HUES48 (cell line): ENCODE measurements at regions not wholly inside any gene's neighbourhood (a gene's known extent, or its start where the extent isn't known, plus 50 kb on each side); places are given as distances from the start of the nearest gene placed in this dataset.

ENCODE experiments used
- H3K27ac ChIP-seq: one replicate; pipeline ENCODE4 v1.7.0; 2013; ENCODE audit warnings: low read depth, low read length, inconsistent platforms
- H3K27me3 ChIP-seq: 2 replicates; pipeline ENCODE4 v1.6.1; 2013; ENCODE audit warnings: mild to moderate bottlenecking, low read length; ENCODE audit not compliant: control insufficient read depth, insufficient read depth
- H3K36me3 ChIP-seq: 2 replicates; pipeline ENCODE4 v1.6.1; 2013; ENCODE audit warnings: low read length; ENCODE audit not compliant: control insufficient read depth, insufficient read depth
- H3K4me1 ChIP-seq: 2 replicates; pipeline ENCODE4 v1.6.1; 2013; ENCODE audit warnings: mild to moderate bottlenecking, low read length; ENCODE audit not compliant: control insufficient read depth, insufficient read depth
- H3K4me3 ChIP-seq: 2 replicates; pipeline ENCODE4 v1.5.1; 2013; ENCODE audit warnings: mild to moderate bottlenecking, low read depth, low read length
- H3K9ac ChIP-seq: 2 replicates; pipeline ENCODE4 v1.6.1; 2013; ENCODE audit warnings: mild to moderate bottlenecking, low read depth, low read length, moderate library complexity
- H3K9me3 ChIP-seq: 2 replicates; pipeline ENCODE4 v1.6.1; 2013; ENCODE audit warnings: low read length; ENCODE audit not compliant: control insufficient read depth, insufficient read depth

DNA sequence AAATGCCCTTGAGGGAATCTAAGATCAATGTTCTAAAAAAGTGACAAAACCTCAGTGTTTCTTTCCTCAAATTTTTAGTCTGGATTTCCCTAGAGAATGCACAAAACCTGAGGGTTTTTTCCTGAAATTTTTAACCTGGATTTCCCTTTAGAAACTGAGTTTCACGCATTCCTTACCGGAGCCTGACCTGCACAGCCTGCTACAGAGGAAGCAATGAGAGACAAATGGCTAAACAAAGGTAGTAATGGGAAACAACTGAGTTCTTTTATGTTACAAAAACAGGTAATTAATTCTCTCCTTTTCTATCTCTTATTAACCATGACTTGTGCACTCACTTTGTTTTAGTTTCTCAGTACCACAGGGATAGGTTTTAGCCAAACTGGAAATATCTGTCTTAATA is 281.7 kb upstream of the NT5E start:
- no peak overlapping the region for H3K4me3 ChIP-seq
- no peak overlapping the region for H3K27ac ChIP-seq
- H3K4me1 ChIP-seq, result peaks cover 9% of the 10 kb centered on the region; the same call in 1 of the 2 replicates
- no peaks in the 10 kb centered on the region for H3K36me3 ChIP-seq
- no peaks in the 10 kb centered on the region for H3K9me3 ChIP-seq
- no peak overlapping the region for H3K9ac ChIP-seq
- no peaks in the 10 kb centered on the region for H3K27me3 ChIP-seq

DNA sequence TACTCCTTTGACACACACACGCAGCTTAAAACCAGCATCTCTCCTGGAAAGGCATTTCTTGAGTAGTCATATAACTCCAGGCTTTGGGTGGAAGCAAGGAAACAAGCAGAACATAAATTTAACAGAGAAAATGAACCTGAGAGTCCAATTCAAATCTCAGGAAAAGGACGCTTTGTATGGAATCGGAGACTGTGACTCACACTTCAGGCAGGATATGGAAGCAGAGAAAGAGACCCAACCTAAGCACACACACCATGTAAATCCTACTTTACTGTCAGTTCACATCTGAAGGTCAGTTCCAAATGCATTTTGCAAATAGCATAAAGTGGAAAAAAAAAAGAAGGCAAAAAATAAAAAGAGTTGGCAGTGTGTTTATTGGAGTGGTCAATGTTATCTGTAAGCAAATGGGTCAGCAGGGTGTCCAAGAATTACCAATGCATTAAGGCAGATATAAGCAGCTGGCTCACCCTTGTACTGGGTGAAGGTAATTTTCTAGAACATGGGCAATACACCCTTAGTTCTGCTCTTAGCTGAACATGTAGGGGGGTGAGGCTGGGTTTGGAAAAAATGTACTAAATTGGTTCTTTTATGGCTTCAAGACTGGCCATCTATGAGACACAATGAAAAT is 283.7 kb upstream of the NT5E start:
- no peak overlapping the region for H3K9ac ChIP-seq

DNA sequence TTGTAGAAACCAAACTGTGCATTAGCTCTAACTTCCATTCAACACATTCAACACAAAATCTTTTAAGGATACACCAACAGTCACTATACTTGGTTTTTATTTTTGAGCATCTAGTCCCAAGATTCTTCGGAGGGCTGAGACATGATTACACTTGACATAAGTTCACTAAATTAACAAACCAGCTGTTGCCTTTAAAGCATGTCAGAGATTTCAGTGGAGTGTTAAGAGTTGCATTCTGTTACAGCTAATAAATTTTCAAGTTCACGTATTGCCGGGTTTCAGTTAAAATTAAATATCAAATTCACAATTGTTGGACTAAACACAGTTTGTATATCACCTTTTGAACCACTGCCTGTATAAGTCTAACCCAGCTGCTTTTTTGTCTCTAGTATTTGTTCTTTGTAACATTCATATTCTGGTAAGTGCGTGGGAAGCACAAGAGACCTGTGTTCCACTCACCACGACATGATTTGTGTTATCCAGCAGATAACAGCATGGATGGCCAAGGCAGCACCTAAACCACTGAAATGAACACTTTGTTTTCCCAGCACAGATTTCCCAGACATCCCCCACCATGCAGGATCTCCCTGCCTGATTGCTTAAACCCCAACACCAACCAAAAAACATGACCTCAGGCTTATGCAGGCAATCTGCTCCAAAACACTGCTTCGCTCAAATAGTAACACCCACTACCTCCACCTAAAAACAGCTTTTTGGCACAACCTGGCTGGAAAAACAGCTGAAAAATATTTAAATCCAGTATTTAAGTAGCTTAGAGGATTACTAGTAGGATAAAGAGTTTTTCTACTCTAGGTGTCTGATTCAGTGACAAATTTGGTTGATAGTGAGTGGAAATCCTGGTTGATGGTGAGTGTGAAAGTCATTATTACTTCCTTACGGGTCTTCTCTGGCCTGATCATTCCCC is 286.5 kb upstream of the NT5E start:
- no peak overlapping the region for H3K4me3 ChIP-seq
- H3K27me3 ChIP-seq, result no peaks in the 10 kb centered on the region
- H3K4me1 ChIP-seq, result peaks cover 6% of the 10 kb centered on the region; the same call in 1 of the 2 replicates
- no peaks in the 10 kb centered on the region for H3K36me3 ChIP-seq
- H3K9me3 ChIP-seq, result no peaks in the 10 kb centered on the region
- no peak overlapping the region for H3K9ac ChIP-seq
- no peak overlapping the region for H3K27ac ChIP-seq

More for the DNA sequence above, 283.7 kb upstream of the NT5E start:
- Histone ChIP-seq H3K36me3 (no peaks in the 10 kb centered on the region), H3K9me3 (no peaks in the 10 kb centered on the region), H3K27ac (no peak overlapping the region), H3K4me1 (peaks cover 9% of the 10 kb centered on the region; the same call in 1 of the 2 replicates), H3K27me3 (no peaks in the 10 kb centered on the region), H3K4me3 (no peak overlapping the region)

DNA sequence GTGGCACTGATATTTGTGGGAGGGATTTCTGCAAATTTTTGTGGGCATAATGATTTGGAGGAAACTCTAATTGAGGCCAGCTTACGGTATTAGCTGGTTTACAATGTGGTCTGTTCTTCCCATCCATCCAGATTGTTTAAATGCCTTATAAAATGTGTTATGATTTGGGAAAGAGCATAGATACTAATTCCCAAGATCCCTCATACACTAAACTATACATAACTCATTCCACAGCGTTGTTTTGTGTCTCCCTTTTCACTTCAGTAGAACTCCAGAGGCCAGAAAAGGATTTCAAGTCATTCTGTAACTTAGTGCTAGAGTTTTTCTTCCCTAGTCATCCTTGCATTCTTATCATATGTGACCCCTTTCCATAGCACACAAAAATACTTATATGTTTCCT is 292.6 kb upstream of the NT5E start:
- Histone ChIP-seq H3K4me3 (no peak overlapping the region), H3K36me3 (no peaks in the 10 kb centered on the region), H3K9ac (no peak overlapping the region), H3K27ac (no peak overlapping the region), H3K4me1 (no peaks in the 10 kb centered on the region), H3K9me3 (no peaks in the 10 kb centered on the region), H3K27me3 (no peaks in the 10 kb centered on the region)

DNA sequence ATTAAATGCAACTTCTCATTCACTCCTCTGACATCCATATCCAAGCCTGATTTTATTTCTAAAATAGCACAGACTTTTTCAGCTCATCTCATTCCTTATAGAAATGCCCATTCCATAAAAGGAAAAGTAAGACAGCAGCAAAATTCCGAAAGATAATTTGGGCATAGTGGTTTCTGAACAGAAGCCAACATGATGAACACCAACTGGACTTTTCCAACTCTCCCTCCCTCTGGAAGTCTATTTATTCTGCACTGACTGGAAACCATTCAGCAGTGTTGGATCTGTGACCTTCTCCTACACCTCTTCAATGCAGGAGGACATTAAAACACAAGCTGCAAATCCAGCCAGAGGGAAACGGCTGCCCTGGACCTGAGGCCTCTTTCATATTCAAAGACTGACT is 306.2 kb upstream of the NT5E start:
- Histone ChIP-seq H3K9me3 (no peaks in the 10 kb centered on the region), H3K36me3 (no peaks in the 10 kb centered on the region), H3K4me3 (no peak overlapping the region), H3K9ac (no peak overlapping the region), H3K27me3 (no peaks in the 10 kb centered on the region), H3K27ac (no peak overlapping the region), H3K4me1 (no peaks in the 10 kb centered on the region)

DNA sequence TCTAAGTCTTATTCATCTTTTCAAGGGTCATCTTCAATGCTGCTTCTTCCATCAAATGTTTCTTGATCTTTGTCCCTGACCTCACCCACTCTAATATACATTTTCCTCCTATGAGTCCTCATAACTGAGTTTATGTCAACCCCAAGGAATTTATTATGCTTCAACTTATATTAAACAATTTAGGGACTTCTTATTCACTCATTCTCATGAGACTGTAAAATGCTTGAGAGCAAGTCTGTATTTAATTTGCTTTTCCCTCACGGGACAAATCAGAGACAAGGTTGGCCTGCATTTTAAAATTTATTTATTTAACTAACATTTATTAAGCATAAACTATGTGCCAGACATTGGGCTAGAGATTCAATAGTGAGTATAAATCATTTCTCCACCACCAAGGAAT is 312.0 kb upstream of the NT5E start:
- no peaks in the 10 kb centered on the region for H3K27me3 ChIP-seq
- H3K4me3 ChIP-seq, result no peak overlapping the region
- no peak overlapping the region for H3K9ac ChIP-seq
- no peaks in the 10 kb centered on the region for H3K4me1 ChIP-seq
- H3K36me3 ChIP-seq, result no peaks in the 10 kb centered on the region
- no peak overlapping the region for H3K27ac ChIP-seq
- H3K9me3 ChIP-seq, result no peaks in the 10 kb centered on the region

DNA sequence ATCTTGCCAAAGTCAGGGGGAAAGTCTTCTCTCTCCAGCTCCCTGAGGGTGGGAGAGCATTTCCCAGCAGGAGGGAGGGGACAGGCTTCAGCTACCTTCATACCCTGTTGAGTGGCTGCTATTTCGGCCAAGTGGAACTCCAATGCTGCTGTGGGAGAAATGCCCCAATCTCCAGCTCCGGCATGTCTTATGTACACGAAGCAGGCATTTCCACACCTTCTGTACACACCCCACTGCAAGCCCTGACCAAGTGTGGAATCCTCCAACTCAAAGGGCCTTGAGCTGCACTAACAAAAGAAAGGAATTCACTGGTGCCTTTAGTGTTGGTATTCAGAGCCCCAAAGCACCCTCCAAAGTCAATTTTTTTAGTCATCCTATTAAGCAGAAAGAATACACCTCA is 313.6 kb upstream of the NT5E start:
- Histone ChIP-seq H3K27me3 (no peaks in the 10 kb centered on the region), H3K4me1 (no peaks in the 10 kb centered on the region), H3K4me3 (no peak overlapping the region), H3K9ac (no peak overlapping the region), H3K36me3 (no peaks in the 10 kb centered on the region), H3K27ac (no peak overlapping the region), H3K9me3 (no peaks in the 10 kb centered on the region)

DNA sequence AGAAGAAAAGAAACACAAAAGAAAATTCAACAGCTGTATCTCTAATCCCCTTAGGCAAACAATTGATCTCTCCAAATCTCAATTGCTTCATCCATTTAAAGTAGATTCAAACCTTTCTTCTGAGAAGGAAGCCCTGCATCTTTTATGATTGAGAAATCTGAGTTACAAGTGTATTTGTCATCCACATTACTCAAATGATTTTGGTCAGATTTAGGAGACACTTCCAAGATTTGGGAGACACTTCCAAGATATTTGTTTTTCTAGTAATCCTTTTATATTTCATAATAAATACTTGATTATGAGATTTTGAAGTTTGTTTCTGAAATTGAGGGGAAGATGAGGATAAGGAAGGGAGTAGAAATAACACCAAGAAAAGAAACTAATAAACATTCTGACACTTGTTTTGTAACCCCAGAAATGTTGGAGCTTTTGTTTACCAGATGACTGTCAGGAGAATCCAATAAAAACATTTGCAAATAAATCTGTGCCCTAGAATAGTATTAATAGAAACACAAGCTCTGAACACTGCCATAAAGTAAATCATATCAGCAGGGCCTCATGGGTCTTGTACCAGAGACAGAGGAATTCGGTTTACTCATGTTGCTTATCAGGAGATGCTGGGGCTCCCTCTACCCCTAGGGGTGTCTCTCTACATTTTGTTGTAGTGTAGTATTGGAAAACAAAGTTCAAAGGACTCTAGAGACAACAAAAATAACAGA is 314.3 kb upstream of the NT5E start:
- H3K4me1 ChIP-seq, result no peaks in the 10 kb centered on the region
- H3K9ac ChIP-seq, result no peak overlapping the region
- H3K27me3 ChIP-seq, result no peaks in the 10 kb centered on the region
- no peak overlapping the region for H3K4me3 ChIP-seq
- no peaks in the 10 kb centered on the region for H3K36me3 ChIP-seq
- no peak overlapping the region for H3K27ac ChIP-seq
- H3K9me3 ChIP-seq, result no peaks in the 10 kb centered on the region

DNA sequence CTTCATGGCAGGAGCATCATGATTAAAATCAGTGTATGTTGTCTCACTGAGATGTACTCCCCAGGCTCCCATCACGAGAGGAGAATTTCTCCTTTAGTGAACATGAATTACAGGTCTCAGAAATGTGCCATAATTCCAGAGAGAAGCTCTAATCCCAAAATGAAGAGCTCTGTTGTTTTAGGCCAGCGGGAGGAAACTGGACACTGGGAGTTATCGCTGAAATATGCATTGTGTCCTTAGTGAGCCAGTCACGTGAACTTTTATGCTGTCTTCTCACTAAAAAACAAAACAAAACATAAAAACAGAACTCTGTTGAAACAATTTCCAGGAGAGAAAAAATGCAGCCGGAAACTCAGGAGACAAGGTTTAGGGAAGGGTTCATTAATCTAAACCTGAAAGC is 315.7 kb upstream of the NT5E start:
- H3K27ac ChIP-seq, result no peak overlapping the region
- no peaks in the 10 kb centered on the region for H3K36me3 ChIP-seq
- no peaks in the 10 kb centered on the region for H3K4me1 ChIP-seq
- H3K9ac ChIP-seq, result no peak overlapping the region
- H3K9me3 ChIP-seq, result no peaks in the 10 kb centered on the region
- no peaks in the 10 kb centered on the region for H3K27me3 ChIP-seq
- H3K4me3 ChIP-seq, result no peak overlapping the region

DNA sequence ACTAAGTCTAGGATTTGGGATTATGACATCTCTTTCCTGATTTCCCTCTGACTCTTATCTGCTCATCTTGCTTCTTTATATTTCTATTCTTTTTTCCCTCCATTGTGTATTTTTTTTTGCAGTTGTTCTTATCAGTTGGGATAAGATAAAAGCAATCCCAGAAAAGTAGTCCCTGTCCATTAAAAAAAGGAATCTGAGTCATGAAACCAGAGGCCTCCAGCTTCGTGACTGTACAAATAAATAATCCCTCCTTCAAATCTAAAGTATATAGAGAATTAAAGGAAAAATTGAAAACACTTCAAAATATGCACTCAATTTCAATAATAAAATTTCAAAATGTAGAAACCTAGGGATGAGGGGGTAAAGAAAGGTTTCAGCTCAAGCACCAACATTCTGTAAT is 317.8 kb upstream of the NT5E start:
- H3K4me1 ChIP-seq, result no peaks in the 10 kb centered on the region
- no peak overlapping the region for H3K9ac ChIP-seq
- no peaks in the 10 kb centered on the region for H3K9me3 ChIP-seq
- no peak overlapping the region for H3K4me3 ChIP-seq
- H3K27me3 ChIP-seq, result no peaks in the 10 kb centered on the region
- H3K27ac ChIP-seq, result no peak overlapping the region
- no peaks in the 10 kb centered on the region for H3K36me3 ChIP-seq

DNA sequence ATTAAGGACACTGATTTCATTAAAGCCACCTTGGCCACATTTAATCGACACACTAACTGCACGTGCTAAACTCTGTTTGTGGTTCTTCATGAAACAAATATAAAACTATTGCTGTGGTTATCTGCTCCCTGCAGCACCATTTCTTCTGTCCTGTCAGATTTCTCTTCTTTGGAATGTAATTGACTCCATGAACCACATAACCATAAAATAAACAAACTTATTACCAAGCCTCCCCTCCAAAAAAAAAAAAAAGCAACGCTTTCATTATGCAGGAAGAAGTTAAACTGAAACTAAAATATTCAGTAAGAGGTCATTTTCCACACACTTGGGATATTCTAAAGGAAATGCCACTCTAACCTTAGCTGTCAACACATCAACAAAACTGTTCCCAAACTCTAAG is 319.1 kb upstream of the NT5E start:
- H3K4me1 ChIP-seq, result peaks cover 8% of the 10 kb centered on the region
- H3K27me3 ChIP-seq, result no peaks in the 10 kb centered on the region
- H3K27ac ChIP-seq, result no peak overlapping the region
- no peak overlapping the region for H3K4me3 ChIP-seq
- no peaks in the 10 kb centered on the region for H3K9me3 ChIP-seq
- H3K9ac ChIP-seq, result no peak overlapping the region
- no peaks in the 10 kb centered on the region for H3K36me3 ChIP-seq
